BLaER1 (cell line): ENCODE measurements at regions not wholly inside any gene's neighbourhood (a gene's known extent, or its start where the extent isn't known, plus 50 kb on each side); places are given as distances from the start of the nearest gene placed in this dataset.

Experiments
- H3K27ac ChIP-seq: shearing (Covaris generic); formaldehyde crosslinking; 2 replicates; pipeline ENCODE4 v1.8.1; 2022
- H3K27me3 ChIP-seq: shearing (Covaris generic); formaldehyde crosslinking; 2 replicates; pipeline ENCODE4 v1.8.1; 2022
- H3K36me3 ChIP-seq: shearing (Covaris generic); formaldehyde crosslinking; 2 replicates; pipeline ENCODE4 v1.8.1; 2022
- H3K4me1 ChIP-seq: shearing (Covaris generic); formaldehyde crosslinking; 2 replicates; pipeline ENCODE4 v1.8.1; 2022
- H3K4me2 ChIP-seq: shearing (Covaris generic); formaldehyde crosslinking; 2 replicates; pipeline ENCODE4 v1.8.1; 2022
- H3K4me3 ChIP-seq: shearing (Covaris generic); formaldehyde crosslinking; 2 replicates; pipeline ENCODE4 v1.8.1; 2022
- H3K9ac ChIP-seq: shearing (Covaris generic); formaldehyde crosslinking; 2 replicates; pipeline ENCODE4 v1.8.1; 2022
- H3K9me3 ChIP-seq: shearing (Covaris generic); formaldehyde crosslinking; 2 replicates; pipeline ENCODE4 v1.8.1; 2022
- H4K20me1 ChIP-seq: shearing (Covaris generic); formaldehyde crosslinking; 2 replicates; pipeline ENCODE4 v1.8.1; 2022
- Cebpa-rat ChIP-seq: shearing (Covaris generic); IDR thresholded peaks from 2 replicates; pipeline ENCODE4 v1.8.1; 2022

GRCh38 chr2:12935222-12935621, 218.5 kb downstream of the TRIB2 start:
- Histone ChIP-seq H3K36me3 (no peaks in the 10 kb centered on the region), H3K4me1 (peaks cover 10% of the 10 kb centered on the region), H4K20me1 (no peaks in the 10 kb centered on the region), H3K27me3 (no peaks in the 10 kb centered on the region), H3K9ac (no peak overlapping the region), H3K27ac (no peak overlapping the region), H3K4me2 (no peak overlapping the region), H3K9me3 (no peaks in the 10 kb centered on the region), H3K4me3 (no peak overlapping the region)
- no peak for TF ChIP-seq Cebpa-rat

GRCh38 chr2:12935796-12936195, 219.1 kb downstream of the TRIB2 start:
- Histone ChIP-seq H3K9me3 (no peaks in the 10 kb centered on the region), H3K4me2 (no peak overlapping the region)
- no peak for TF ChIP-seq Cebpa-rat

GRCh38 chr2:12941203-12941602, 224.5 kb downstream of the TRIB2 start:
- no peak overlapping the region for H3K4me2 ChIP-seq
- H4K20me1 ChIP-seq, result no peaks in the 10 kb centered on the region
- H3K4me1 ChIP-seq, result no peaks in the 10 kb centered on the region
- H3K27ac ChIP-seq, result no peak overlapping the region
- H3K9me3 ChIP-seq, result no peaks in the 10 kb centered on the region; the same call in 1 of the 2 replicates
- TF ChIP-seq Cebpa-rat, result no peak
- H3K27me3 ChIP-seq, result no peaks in the 10 kb centered on the region
- H3K9ac ChIP-seq, result no peak overlapping the region
- H3K36me3 ChIP-seq, result no peaks in the 10 kb centered on the region
- H3K4me3 ChIP-seq, result no peak overlapping the region

More at GRCh38 chr2:12935796-12936195, 219.1 kb downstream of the TRIB2 start:
- H3K4me1 ChIP-seq, result peaks cover 5% of the 10 kb centered on the region
- H3K9ac ChIP-seq, result no peak overlapping the region
- no peaks in the 10 kb centered on the region for H4K20me1 ChIP-seq
- H3K4me3 ChIP-seq, result no peak overlapping the region
- no peak overlapping the region for H3K27ac ChIP-seq
- H3K27me3 ChIP-seq, result no peaks in the 10 kb centered on the region
- no peaks in the 10 kb centered on the region for H3K36me3 ChIP-seq

- no peaks in the 10 kb centered on the region for H3K36me3 ChIP-seq
- H3K27me3 ChIP-seq, result no peaks in the 10 kb centered on the region
- no peak overlapping the region for H3K9ac ChIP-seq
- peak overlapping the region; percentile 57 for H3K4me2 ChIP-seq
- no peaks in the 10 kb centered on the region for H3K9me3 ChIP-seq
- H3K4me3 ChIP-seq, result no peak overlapping the region
- no peak for TF ChIP-seq Cebpa-rat
- H3K27ac ChIP-seq, result no peak overlapping the region
- no peaks in the 10 kb centered on the region for H4K20me1 ChIP-seq
- peaks cover 26% of the 10 kb centered on the region for H3K4me1 ChIP-seq
These were observed 231.7 kb downstream of the TRIB2 start for GRCh38 chr2:12948231-12948960.

GRCh38 chr2:12948961-12949353, 232.2 kb downstream of the TRIB2 start:
- peaks cover 26% of the 10 kb centered on the region for H3K4me1 ChIP-seq

GRCh38 chr2:12949406-12949805, 232.7 kb downstream of the TRIB2 start:
- Histone ChIP-seq H3K9me3 (no peaks in the 10 kb centered on the region), H3K9ac (no peak overlapping the region), H3K4me1 (peaks cover 26% of the 10 kb centered on the region), H3K36me3 (no peaks in the 10 kb centered on the region), H3K27me3 (no peaks in the 10 kb centered on the region), H3K4me3 (no peak overlapping the region), H4K20me1 (no peaks in the 10 kb centered on the region), H3K27ac (peak overlapping the region; percentile 41), H3K4me2 (peak overlapping the region; percentile 57)
- no peak for TF ChIP-seq Cebpa-rat

More at GRCh38 chr2:12948961-12949353, 232.2 kb downstream of the TRIB2 start:
- Histone ChIP-seq H3K36me3 (no peaks in the 10 kb centered on the region), H3K27me3 (no peaks in the 10 kb centered on the region), H4K20me1 (no peaks in the 10 kb centered on the region), H3K4me3 (no peak overlapping the region), H3K9ac (no peak overlapping the region), H3K27ac (peak overlapping the region; percentile 41), H3K9me3 (no peaks in the 10 kb centered on the region), H3K4me2 (peak overlapping the region; percentile 57)
- no peak for TF ChIP-seq Cebpa-rat

- Histone ChIP-seq H3K27me3 (no peaks in the 10 kb centered on the region), H3K4me3 (no peak overlapping the region), H3K36me3 (no peaks in the 10 kb centered on the region), H3K9me3 (no peaks in the 10 kb centered on the region), H4K20me1 (no peaks in the 10 kb centered on the region), H3K4me2 (peak overlapping the region; percentile 57), H3K4me1 (peaks cover 26% of the 10 kb centered on the region), H3K9ac (no peak overlapping the region), H3K27ac (no peak overlapping the region)
- no peak for TF ChIP-seq Cebpa-rat
These were observed 233.4 kb downstream of the TRIB2 start for GRCh38 chr2:12950174-12950573.

GRCh38 chr2:12950957-12951656, 234.4 kb downstream of the TRIB2 start:
- Histone ChIP-seq H3K9ac (no peak overlapping the region), H3K36me3 (no peaks in the 10 kb centered on the region), H3K27me3 (no peaks in the 10 kb centered on the region), H3K4me1 (peaks cover 26% of the 10 kb centered on the region), H3K4me2 (no peak overlapping the region), H4K20me1 (no peaks in the 10 kb centered on the region), H3K9me3 (no peaks in the 10 kb centered on the region), H3K27ac (no peak overlapping the region), H3K4me3 (no peak overlapping the region)
- no peak for TF ChIP-seq Cebpa-rat

- Histone ChIP-seq H3K4me2 (no peak overlapping the region), H3K27me3 (no peaks in the 10 kb centered on the region), H3K9me3 (no peaks in the 10 kb centered on the region), H3K4me3 (no peak overlapping the region), H3K4me1 (peaks cover 26% of the 10 kb centered on the region), H3K9ac (no peak overlapping the region), H3K36me3 (no peaks in the 10 kb centered on the region), H3K27ac (no peak overlapping the region), H4K20me1 (no peaks in the 10 kb centered on the region)
- no peak for TF ChIP-seq Cebpa-rat
These were observed 234.9 kb downstream of the TRIB2 start for GRCh38 chr2:12951657-12951973.

- no peak overlapping the region for H3K27ac ChIP-seq
These were observed 236.9 kb downstream of the TRIB2 start for GRCh38 chr2:12953596-12953995.

More at GRCh38 chr2:12953596-12953995, 236.9 kb downstream of the TRIB2 start:
- no peak for TF ChIP-seq Cebpa-rat
- Histone ChIP-seq H3K4me2 (no peak overlapping the region), H3K27me3 (no peaks in the 10 kb centered on the region), H3K4me1 (peaks cover 21% of the 10 kb centered on the region), H3K4me3 (no peak overlapping the region), H4K20me1 (no peaks in the 10 kb centered on the region), H3K36me3 (no peaks in the 10 kb centered on the region), H3K9ac (no peak overlapping the region), H3K9me3 (no peaks in the 10 kb centered on the region)
